Muscle of arm (tissue), 1 donor: ENCODE measurements at regions not wholly inside any gene's neighbourhood (a gene's known extent, or its start where the extent isn't known, plus 50 kb on each side); places are given as distances from the start of the nearest gene placed in this dataset.
"Not testable (repeated sequence)": the region's sequence is repeated elsewhere in the genome, so short reads cannot be mapped to it uniquely, and the experiment has no call there.

Source experiments
- DNase-seq: peaks from one replicate; pipeline ENCODE4 v3.0.0-alpha.2; 2013

DNA sequence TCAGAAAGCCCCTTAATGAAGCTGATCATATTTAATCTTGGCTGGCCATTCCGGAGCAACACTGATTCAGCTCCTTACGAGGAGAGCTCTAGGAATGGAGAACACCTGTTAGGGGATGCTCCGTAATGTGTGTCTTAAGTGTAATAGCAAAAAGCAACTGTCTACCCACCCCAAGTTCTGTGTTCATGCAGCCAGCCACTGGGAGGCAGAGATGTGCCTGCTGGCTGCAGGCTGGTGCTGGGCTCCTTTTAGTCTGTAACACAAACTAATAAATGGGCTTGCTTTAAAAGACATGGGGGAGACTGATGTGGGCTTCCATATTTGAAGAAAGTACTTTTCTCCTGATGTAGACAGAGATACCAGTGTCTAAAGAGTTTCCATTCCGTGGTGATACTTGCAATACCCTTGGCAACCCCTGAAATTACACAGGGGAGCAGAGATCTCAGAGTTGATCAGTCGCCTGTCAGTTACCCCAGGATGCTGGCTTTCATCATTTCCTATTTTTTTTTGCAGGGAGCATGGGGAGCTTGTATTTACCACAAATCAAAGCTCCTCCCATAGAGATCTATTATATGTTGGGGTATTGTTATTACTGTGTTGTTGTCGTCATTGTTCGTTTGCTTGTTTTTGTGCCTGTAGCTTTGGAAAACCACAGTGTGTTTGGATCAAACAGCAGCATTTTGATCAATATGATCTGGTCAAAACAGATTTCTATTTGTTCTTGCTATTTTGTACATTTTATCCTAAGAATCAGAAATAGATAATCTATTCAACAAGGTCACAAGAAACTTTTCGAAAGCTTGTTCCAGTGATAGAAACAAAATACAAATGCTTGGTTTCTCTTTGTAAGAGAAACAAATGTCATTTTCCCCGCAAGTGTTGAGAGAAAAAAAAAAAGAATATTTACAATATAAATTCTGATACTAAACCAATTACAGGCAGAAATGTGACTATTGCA lies 65.8 kb downstream of the MTX3 start:
- DNase-seq: no peak

DNA sequence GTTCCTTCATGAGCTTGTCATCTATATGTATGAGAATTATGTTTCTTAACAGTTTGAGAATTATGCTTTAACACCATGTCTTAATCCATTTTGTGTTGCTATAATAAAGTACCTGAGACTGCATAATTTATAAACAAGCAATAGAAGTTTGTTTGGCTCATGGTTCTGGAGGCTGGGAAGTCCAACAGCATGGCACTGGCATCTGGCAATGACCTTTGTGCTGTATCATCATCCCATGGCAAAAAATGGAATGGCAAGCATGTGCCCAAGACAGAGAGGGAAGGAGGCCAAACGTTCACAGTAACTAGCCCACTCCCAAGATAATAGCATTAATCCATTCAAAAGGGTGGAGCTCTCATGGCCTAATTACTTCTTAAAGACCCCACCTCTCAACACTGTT lies 67.6 kb downstream of the MTX3 start:
- no peak for DNase-seq

- no peak for DNase-seq
These were observed 68.4 kb downstream of the MTX3 start for GRCh38 chr5:79922626-79923025.

DNA sequence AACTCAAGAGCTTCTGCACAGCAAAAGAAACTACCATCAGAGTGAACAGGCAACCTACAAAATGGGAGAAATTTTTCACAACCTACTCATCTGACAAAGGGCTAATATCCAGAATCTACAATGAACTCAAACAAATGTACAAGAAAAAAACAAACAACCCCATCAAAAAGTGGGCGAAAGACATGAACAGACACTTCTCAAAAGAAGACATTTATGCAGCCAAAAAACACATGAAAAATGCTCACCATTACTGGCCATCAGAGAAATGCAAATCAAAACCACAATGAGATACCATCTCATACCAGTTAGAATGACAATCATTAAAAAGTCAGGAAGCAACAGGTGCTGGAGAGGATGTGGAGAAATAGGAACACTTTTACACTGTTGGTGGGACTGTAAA lies 83.6 kb downstream of the MTX3 start:
- not testable (repeated sequence) for DNase-seq

- not testable (repeated sequence) for DNase-seq
These were observed 88.5 kb downstream of the MTX3 start for GRCh38 chr5:79902571-79902970.

- no peak for DNase-seq
These were observed 89.4 kb downstream of the MTX3 start for GRCh38 chr5:79901631-79902030.

GRCh38 chr5:79898611-79899010 lies 92.5 kb downstream of the MTX3 start:
- no peak for DNase-seq

DNA sequence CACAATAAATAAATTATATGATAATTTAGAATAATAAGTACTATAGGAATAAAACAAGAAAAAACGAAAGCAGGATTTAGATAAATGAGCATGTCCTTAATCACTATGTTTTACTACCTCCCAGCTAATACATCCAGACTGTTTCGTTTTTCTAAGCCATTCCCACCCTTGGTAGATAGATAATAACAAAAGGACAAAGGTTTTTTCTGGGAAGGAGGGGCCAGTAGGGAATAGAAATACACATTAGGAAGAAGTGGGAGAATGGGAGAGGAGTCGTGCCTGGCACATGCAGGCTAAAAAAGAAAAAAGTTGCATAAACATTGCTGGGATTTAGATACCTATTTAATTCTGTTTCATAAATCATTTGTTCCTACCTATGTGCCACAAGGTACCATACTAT lies 97.1 kb downstream of the MTX3 start:
- DNase-seq: no peak

DNA sequence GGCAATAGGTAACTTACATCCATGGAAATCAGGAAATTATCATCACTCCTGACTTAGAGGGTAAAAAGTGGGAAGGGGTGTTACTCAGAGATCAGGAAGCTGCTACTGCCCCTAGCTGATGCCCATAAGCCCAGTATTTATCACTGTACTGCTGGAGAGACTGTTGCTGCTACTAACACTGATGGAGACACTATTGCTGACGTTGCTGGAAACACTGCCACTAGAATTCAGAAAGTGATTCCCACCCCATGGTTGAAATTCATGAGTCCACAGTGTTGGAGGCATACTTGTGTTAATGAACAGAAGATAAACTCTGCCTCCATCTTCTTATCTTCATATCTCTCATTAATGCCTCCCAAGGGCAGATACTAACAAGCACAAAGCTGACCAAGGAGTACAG lies 97.6 kb downstream of the MTX3 start:
- DNase-seq: no peak

- DNase-seq: no peak
These were observed 100.2 kb downstream of the MTX3 start for GRCh38 chr5:79890930-79891249.

DNA sequence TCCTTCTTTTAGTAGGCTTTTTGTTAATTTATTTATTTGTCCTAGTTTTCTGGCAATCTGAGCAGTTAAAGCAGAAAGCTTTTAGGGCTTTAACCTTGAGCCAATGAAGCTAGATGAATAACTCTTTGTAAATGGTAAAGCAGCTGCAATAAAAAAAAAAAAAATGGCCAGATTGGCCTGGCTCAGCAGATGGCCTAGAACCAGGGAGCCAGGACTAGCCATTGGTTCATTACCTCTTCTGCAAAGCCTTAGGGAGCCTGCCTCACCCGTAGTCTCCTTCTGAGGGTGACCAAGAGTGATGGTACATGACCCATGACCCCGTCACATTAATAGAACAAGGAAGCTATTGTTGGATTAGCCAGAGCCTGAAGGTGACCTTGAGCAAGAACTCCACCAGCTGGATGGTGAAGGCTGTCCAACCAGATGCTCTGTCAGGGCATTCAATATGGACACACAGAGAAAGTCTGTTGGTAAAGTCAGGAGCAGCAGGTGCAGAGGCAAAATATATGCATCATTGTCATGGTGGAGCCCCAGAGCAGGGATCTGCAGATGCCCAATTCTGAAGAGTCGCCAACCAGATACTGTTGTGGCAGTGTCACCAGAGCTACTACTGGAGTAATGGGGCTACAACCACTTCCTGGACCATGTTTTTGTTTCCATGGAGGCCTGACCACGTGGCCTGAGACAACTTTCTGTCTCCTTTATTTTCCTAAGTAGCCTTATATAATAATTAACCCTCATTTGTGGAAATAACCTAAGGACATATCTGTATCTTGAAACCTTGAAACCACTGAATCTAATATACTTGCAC lies 100.7 kb downstream of the MTX3 start:
- no peak for DNase-seq

GRCh38 chr5:79888643-79889042 lies 102.4 kb downstream of the MTX3 start:
- no peak for DNase-seq

- no peak for DNase-seq
These were observed 104.0 kb downstream of the MTX3 start for GRCh38 chr5:79886925-79887655.

DNA sequence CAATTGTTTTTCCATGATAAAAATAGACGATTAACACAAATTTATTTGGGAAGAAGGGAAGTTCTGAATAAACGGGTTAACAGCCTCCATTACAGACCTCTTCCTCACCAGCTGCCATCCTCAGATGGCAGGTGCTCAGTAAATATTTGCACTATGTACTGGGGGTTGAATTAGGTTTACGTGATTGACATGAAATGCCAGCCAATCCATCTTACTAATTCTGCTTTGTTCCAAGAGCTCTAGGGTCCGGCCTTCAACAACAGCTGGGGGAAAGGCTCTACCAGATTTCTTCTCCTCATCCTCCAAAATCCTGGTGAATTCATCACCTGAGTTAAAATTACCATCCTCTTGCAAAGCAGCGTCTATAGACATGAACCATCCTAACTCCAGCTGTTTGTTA lies 104.6 kb downstream of the MTX3 start:
- no peak for DNase-seq

GRCh38 chr5:79879880-79880279 lies 111.2 kb downstream of the MTX3 start:
- DNase-seq: not testable (repeated sequence)

DNA sequence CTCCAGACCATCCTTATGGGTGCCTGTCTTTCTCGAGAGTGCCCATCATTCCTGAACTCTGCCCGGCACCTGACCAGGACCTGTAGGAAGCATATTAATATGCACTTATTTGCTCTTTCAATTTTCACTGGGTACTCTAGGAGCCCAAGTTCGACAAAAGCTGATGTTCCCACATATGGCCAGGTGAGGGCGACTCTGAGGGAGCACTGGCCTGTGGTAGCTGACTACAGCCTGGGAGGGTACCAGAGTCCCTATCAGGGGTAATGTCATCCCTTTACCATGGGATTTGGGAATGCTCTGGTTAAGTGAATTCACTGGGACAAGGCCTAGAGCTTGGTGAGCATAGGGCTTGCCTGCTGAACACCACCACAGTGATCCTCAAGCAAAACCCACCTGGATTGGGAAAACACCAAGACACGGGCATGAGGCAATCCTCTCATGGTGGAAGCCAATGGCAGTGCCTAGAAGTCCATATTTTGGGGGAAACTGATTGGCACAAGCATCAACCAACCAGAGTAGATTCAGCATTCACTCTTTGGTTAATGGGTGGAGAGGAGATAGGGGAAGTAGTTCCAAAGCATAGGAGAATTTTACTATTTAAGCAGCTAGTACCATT lies 112.2 kb downstream of the MTX3 start:
- no peak for DNase-seq

GRCh38 chr5:79878136-79878679 lies 112.9 kb downstream of the MTX3 start:
- DNase-seq: no peak

DNA sequence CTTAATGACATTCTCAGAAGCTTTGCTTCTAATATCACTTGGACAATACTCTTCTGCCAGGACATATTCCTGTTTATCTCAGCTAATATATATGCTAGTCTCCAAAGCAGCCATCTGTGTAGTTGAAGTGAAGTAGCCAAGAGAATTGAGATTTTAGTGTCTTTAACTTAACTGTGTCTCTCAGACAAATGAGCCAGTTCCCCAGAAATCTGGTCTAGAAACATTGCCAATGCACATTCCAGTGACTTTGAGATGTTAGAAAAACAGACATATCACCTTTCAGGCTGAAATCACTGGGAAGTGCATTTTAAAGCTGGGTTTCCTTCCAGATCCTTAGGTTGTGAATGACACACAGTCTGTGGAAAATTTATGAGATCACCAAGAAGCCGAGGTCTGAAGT lies 114.6 kb downstream of the MTX3 start:
- peak; percentile 71 for DNase-seq

DNA sequence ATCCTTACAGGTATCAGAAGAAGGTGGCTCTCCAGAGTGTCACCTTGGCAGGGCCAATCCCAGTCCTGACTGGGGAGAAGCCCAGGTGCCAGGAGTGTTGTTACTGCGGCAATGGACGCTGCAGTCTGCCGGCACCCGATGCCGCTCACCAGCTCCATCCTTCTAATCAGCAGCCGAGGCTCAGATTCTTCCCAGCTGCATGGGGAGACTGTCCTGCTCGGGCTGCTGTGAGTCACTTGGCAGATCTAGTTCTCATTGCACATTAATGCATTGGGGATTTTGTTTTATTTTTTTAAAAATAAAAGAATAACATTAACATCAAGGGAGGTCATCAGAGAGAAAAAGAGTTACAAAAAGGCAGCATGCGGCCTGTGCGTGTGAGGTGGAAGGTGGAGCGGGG lies 115.8 kb downstream of the MTX3 start:
- DNase-seq: no peak

GRCh38 chr5:79873187-79873586 lies 117.9 kb downstream of the MTX3 start:
- peak; percentile 61 for DNase-seq

GRCh38 chr5:79872291-79872690 lies 118.8 kb downstream of the MTX3 start:
- peak; percentile 78 for DNase-seq
